Panc1 (cell line): ENCODE measurements at regions not wholly inside any gene's neighbourhood (a gene's known extent, or its start where the extent isn't known, plus 50 kb on each side); places are given as distances from the start of the nearest gene placed in this dataset.

Experiments
- ATAC-seq: fragments of 200-7000 bp; cut with Tn5 transposase; 2 replicates; pipeline ENCODE4 v1.9.1; 2020; ENCODE audit warnings: mild to moderate bottlenecking, moderate library complexity
- BruUV-seq: library from RNA; stranded (reverse); fragments of 400-500 nt; replicated peaks from 2 replicates; lab custom pipeline; 2021; lab: Mats Ljungman, UMichigan
- CTCF ChIA-PET: fragments of 300-600 bp; sonication (Branson Sonifier 250); formaldehyde crosslinking; loops from one replicate; lab custom pipeline; 2022; ENCODE audit warnings: antibody characterized with exemption; lab: Charles Lee
- POLR2A ChIA-PET: fragments of 300-600 bp; sonication (Branson Sonifier 250); formaldehyde crosslinking; loops from one replicate; lab custom pipeline; 2022; ENCODE audit warnings: antibody characterized with exemption; lab: Charles Lee
- DNase-seq: peaks from one replicate; pipeline ENCODE4 v3.0.0-alpha.2; 2010; ENCODE audit warnings: low read depth, low spot score
- H3K27ac ChIP-seq: 2 replicates; pipeline ENCODE4 v1.5.1; 2011; ENCODE audit warnings: mild to moderate bottlenecking, low read length, inconsistent platforms
- H3K27me3 ChIP-seq: fragments of 200-500 bp; sonication (Bioruptor generic); 2 replicates; pipeline ENCODE4 v1.6.0; 2014; ENCODE audit warnings: low read length, inconsistent platforms; ENCODE audit not compliant: control insufficient read depth, insufficient read depth
- H3K36me3 ChIP-seq: fragments of 200-500 bp; sonication (Bioruptor generic); 2 replicates; pipeline ENCODE4 v1.5.1; 2014; ENCODE audit warnings: inconsistent platforms, mild to moderate bottlenecking, low read length, moderate library complexity; ENCODE audit not compliant: control insufficient read depth, insufficient read depth
- H3K4me1 ChIP-seq: 2 replicates; pipeline ENCODE4 v1.5.1; 2011; ENCODE audit warnings: inconsistent platforms, mild to moderate bottlenecking, low read length, moderate library complexity; ENCODE audit not compliant: control insufficient read depth, insufficient read depth
- H3K4me3 ChIP-seq, 2 experiments: 2 replicates each; pipeline ENCODE4 v1.5.1; 2011 to 2012; ENCODE audit warnings: low read depth in 2 of 2, low read length in 2 of 2, mild to moderate bottlenecking in 2 of 2, inconsistent platforms in 1 of 2, moderate library complexity in 1 of 2
- H3K9me3 ChIP-seq: fragments of 200-500 bp; sonication (Bioruptor generic); 2 replicates; pipeline ENCODE4 v1.5.1; 2014; ENCODE audit warnings: low read depth, mild to moderate bottlenecking, inconsistent platforms, low read length, moderate library complexity; ENCODE audit not compliant: control insufficient read depth, insufficient read depth
- POLR2AphosphoS5 ChIP-seq: IDR thresholded peaks from 2 replicates; pipeline ENCODE4 v1.6.1; 2012; ENCODE audit warnings: mild to moderate bottlenecking, low read depth, low read length, moderate library complexity
- SIN3A ChIP-seq: IDR thresholded peaks from 2 replicates; pipeline ENCODE4 v1.6.1; 2012; ENCODE audit warnings: low read depth, mild to moderate bottlenecking, low read length, moderate library complexity, borderline replicate concordance; ENCODE audit not compliant: insufficient read depth
- TCF7L2 ChIP-seq: IDR thresholded peaks from 2 replicates; pipeline ENCODE4 v1.6.1; 2011; ENCODE audit warnings: mild to moderate bottlenecking, low read depth, low read length, inconsistent platforms
- in situ Hi-C: cut with HindIII; loops from 2 replicates; pipeline ENCODE4 v1.10.0; 2016; ENCODE audit warnings: low sequenced_read_pairs, low pct_unique_long_range_greater_than_20kb
- intact Hi-C: fragments of 100-400 bp; cut with micrococcal nuclease; formaldehyde crosslinking; loops from one replicate; pipeline ENCODE4 v1.10.0; 2022; ENCODE audit not compliant: unreplicated experiment
- TF ChIP-seq, protein P1 (sequence below): fragments of 450-650 bp; IDR thresholded peaks from 2 replicates; pipeline ENCODE4 v1.5.1; 2017; ENCODE audit warnings: mild to moderate bottlenecking
- TF ChIP-seq, protein P2 (sequence below), 2 experiments: IDR thresholded peaks; 2 replicates each; pipeline ENCODE4 v1.6.1; 2011 to 2012; ENCODE audit warnings: low read depth in 2 of 2, control low read depth in 1 of 2, low read length in 1 of 2, mild to moderate bottlenecking in 1 of 2, moderate library complexity in 1 of 2; ENCODE audit not compliant: insufficient read depth in 1 of 2

DNA sequence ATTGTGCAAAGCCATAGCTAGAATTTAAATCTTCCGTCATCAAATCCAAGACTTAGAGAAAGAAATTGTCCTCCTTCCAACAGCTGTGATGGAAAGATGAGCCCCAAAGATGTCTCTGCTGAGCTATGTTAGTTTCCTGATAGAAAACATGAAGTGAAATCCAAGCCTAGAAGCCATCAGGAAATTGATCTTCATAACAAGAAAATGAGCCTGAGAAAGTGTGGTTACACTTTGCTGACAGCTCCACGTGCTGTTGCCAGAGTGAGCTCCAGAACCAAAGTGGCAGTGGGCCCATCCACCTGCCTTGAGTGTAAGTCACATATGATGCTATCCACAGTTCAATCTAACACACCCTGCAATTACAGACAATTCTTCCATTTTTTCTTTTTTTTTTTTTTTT, 58.0 kb upstream of the UBASH3B start:
- CTCF ChIA-PET = interaction anchor here (1.8 kb wide), 1 partner anchor 16 kb away, joined by 7 read pairs; no protein-coding TSS in a partner anchor

DNA sequence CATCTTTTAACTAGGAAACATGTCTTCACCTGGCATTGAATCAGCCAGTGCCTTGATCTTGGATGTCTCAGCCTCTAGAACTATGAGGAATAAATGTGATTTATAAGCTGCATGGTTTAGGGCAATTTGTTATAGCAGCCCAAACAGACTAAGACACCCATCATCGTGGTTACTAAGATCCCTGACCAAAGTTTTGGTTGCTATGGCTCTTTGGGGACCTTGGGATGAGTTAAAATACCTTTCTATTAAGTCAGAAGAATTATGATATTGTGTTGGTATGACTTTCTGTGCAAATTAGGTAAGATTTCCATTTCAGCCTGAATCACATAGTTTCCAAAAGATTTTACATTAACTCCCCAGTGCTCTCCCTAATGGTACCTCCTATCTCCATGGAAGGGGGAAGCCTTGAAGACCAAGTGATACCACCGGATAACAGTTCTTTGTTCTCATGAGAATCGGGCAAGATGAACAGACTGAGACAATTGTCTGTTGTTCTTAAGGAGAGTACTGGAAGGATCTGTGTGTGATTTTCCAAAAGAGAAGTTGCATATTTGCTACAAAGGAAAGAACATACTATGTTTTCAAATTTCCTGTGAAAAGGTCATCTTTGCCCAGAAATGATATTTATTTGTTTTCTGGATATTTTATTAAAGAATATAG, 60.4 kb upstream of the UBASH3B start:
- intact Hi-C loops = no loop called here
- no peak for ATAC-seq
- ChIA-PET CTCF (no interaction called here), POLR2A (interaction anchor here (0.7 kb wide), 1 partner anchor 50 kb away, joined by 5 read pairs; no protein-coding TSS in a partner anchor)
- in situ Hi-C loops = no loop called here
- Histone ChIP-seq H3K4me3 (no peak overlapping the region), H3K9me3 (no peaks in the 10 kb centered on the region), H3K4me1 (no peaks in the 10 kb centered on the region), H3K27me3 (peaks cover 13% of the 10 kb centered on the region), H3K27ac (no peak overlapping the region), H3K36me3 (no peaks in the 10 kb centered on the region)
- TF ChIP-seq SIN3A = no peak
- TF ChIP-seq, protein P1, sequence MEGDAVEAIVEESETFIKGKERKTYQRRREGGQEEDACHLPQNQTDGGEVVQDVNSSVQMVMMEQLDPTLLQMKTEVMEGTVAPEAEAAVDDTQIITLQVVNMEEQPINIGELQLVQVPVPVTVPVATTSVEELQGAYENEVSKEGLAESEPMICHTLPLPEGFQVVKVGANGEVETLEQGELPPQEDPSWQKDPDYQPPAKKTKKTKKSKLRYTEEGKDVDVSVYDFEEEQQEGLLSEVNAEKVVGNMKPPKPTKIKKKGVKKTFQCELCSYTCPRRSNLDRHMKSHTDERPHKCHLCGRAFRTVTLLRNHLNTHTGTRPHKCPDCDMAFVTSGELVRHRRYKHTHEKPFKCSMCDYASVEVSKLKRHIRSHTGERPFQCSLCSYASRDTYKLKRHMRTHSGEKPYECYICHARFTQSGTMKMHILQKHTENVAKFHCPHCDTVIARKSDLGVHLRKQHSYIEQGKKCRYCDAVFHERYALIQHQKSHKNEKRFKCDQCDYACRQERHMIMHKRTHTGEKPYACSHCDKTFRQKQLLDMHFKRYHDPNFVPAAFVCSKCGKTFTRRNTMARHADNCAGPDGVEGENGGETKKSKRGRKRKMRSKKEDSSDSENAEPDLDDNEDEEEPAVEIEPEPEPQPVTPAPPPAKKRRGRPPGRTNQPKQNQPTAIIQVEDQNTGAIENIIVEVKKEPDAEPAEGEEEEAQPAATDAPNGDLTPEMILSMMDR = no peak
- no peak for TF ChIP-seq POLR2AphosphoS5
- TF ChIP-seq TCF7L2 = no peak
- TF ChIP-seq, protein P2, sequence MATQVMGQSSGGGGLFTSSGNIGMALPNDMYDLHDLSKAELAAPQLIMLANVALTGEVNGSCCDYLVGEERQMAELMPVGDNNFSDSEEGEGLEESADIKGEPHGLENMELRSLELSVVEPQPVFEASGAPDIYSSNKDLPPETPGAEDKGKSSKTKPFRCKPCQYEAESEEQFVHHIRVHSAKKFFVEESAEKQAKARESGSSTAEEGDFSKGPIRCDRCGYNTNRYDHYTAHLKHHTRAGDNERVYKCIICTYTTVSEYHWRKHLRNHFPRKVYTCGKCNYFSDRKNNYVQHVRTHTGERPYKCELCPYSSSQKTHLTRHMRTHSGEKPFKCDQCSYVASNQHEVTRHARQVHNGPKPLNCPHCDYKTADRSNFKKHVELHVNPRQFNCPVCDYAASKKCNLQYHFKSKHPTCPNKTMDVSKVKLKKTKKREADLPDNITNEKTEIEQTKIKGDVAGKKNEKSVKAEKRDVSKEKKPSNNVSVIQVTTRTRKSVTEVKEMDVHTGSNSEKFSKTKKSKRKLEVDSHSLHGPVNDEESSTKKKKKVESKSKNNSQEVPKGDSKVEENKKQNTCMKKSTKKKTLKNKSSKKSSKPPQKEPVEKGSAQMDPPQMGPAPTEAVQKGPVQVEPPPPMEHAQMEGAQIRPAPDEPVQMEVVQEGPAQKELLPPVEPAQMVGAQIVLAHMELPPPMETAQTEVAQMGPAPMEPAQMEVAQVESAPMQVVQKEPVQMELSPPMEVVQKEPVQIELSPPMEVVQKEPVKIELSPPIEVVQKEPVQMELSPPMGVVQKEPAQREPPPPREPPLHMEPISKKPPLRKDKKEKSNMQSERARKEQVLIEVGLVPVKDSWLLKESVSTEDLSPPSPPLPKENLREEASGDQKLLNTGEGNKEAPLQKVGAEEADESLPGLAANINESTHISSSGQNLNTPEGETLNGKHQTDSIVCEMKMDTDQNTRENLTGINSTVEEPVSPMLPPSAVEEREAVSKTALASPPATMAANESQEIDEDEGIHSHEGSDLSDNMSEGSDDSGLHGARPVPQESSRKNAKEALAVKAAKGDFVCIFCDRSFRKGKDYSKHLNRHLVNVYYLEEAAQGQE (IDR thresholded peaks at IDR 0.05; ENCODE audit: insufficient read depth in 1 of 2, low read depth in 2 of 2, low read length in 1 of 2) = no peak
- no peak for DNase-seq
- BruUV-seq = no TSS peak

More for the DNA sequence above, 58.0 kb upstream of the UBASH3B start:
- no TSS peak for BruUV-seq
- H3K9me3 ChIP-seq = no peaks in the 10 kb centered on the region
- no peaks in the 10 kb centered on the region for H3K36me3 ChIP-seq
- no peak overlapping the region for H3K27ac ChIP-seq
- no peak for ATAC-seq
- in situ Hi-C loops = no loop called here
- POLR2A ChIA-PET = no interaction called here
- H3K27me3 ChIP-seq = peaks cover 13% of the 10 kb centered on the region
- intact Hi-C loops = no loop called here
- DNase-seq = no peak
- H3K4me1 ChIP-seq = no peaks in the 10 kb centered on the region
- TF ChIP-seq POLR2AphosphoS5 = no peak
- TF ChIP-seq, protein P1 = no peak
- no peak for TF ChIP-seq TCF7L2
- TF ChIP-seq, protein P2 (IDR thresholded peaks at IDR 0.05; ENCODE audit: insufficient read depth in 1 of 2, low read depth in 2 of 2, low read length in 1 of 2) = no peak
- no peak for TF ChIP-seq SIN3A
- no peak overlapping the region for H3K4me3 ChIP-seq
